ENCODE measurements at regions not wholly inside any gene's neighbourhood (a gene's known extent, or its start where the extent isn't known, plus 50 kb on each side); places are given as distances from the start of the nearest gene placed in this dataset.

DNA sequence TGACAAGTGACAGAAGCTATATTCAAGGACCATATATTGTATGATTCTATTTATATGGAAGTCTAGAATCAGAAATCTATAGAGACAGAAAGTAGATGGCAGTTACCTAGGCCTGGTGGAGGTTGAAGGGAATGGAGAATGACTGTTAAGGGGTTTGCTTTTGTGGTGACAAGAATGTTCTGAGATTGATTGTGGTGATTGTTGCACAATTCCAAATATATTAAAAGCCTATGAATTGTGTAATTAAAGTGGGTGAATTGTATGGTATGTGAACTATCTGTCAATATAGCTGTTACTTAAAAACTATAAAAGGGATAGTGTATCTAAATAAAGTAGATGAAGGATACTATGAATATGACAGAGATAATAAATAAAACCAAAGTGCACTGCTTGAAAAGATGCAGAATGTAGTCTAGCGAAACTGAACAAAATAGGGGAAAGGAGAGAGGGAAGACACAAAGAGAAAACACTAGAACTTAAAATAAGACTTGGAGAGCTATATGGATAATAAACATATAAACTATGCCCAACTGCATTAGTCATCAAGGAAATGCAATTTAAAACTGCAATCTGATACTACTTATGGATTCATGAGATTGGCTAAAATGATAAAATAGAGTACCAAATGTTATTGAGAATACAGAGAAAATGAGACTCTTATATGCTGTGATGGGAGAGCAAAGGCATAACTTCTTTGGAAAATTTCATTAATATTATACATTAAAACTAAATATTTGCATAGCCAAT, 82.1 kb upstream of the BANK1 start (continued):
- TF ChIP-seq ASH2L (IDR thresholded peaks at IDR 0.05; ENCODE audit: borderline replicate concordance, low read depth) (no peak), EGR1 (IDR thresholded peaks at IDR 0.05; ENCODE audit: borderline replicate concordance in 1 of 2, low read depth in 2 of 2, low read length in 2 of 2) (no peak)

DNA sequence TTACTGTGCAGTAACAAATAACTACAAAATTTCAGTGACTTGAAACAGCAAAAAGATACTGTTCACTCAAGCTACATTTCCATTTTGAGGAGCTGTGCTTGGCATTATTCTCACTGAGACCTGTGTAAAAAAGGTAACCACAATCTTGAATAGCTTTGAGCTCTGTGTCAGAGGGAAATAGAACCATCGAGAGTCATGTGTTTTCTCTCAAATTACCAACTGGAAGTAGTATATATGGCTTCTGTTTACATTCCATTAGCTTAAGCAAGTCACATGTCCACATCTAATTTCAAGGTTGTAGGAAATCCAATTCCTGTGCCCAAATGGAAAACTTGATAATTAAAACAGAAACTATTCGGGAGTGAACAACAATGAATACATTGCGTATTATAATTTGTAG, 82.9 kb upstream of the BANK1 start:
- POLR2A ChIA-PET = no interaction called here
- RAD21 ChIA-PET (ENCODE audit: unreplicated experiment) = no interaction called here
- no TSS peak for BruUV-seq (replicated peaks)
- WGBS (ENCODE audit: insufficient coverage, insufficient replicate concordance, low lambda C conversion rate, missing lambda C conversion rate) = 61% methylated on average over 3 of the region's 3 CpGs
- DNase-seq (ENCODE audit: low read depth, low spot score) = no peak
- no peak overlapping the region for H3K9ac ChIP-seq (ENCODE audit: control insufficient read depth, insufficient read depth, low read length)
- ATAC-seq = no peak
- H3K4me2 ChIP-seq (ENCODE audit: control insufficient read depth, insufficient read depth) = no peak overlapping the region
- TF ChIP-seq CHD1 (IDR thresholded peaks at IDR 0.05; ENCODE audit: low read depth, low read length) (no peak), ZNF217 (IDR thresholded peaks at IDR 0.05) (no peak), KDM1A (IDR thresholded peaks at IDR 0.05; ENCODE audit: borderline replicate concordance) (no peak), PAX8 (IDR thresholded peaks at IDR 0.05) (no peak), FOS (IDR thresholded peaks at IDR 0.05; ENCODE audit: borderline replicate concordance, extremely low read depth, insufficient read length) (no peak), LARP7 (IDR thresholded peaks at IDR 0.05) (no peak), NFIC (IDR thresholded peaks at IDR 0.05; ENCODE audit: low read depth, low read length) (no peak), WRNIP1 (IDR thresholded peaks at IDR 0.05; ENCODE audit: borderline replicate concordance, low read depth, low read length) (no peak)
- no peak overlapping the region for H3K27ac ChIP-seq (ENCODE audit: control insufficient read depth, insufficient read depth)
- no peak for FAIRE-seq
- no peaks in the 10 kb centered on the region for H3K79me2 ChIP-seq (ENCODE audit: control insufficient read depth, insufficient read depth, low read length)
- no peaks in the 10 kb centered on the region for H3K27me3 ChIP-seq (replicated peaks in 1 of 2; ENCODE audit: control insufficient read depth in 2 of 2, insufficient read depth in 2 of 2, low read length in 1 of 2)
- in situ Hi-C loops (cut with MboI) = no loop called here
- no peak overlapping the region for H2AFZ ChIP-seq (ENCODE audit: control insufficient read depth, low read depth, low read length)
- intact Hi-C loops (cut with micrococcal nuclease; ENCODE audit: unreplicated experiment) = no loop called here
- no peaks in the 10 kb centered on the region for H4K20me1 ChIP-seq (ENCODE audit: control insufficient read depth, insufficient read depth)
- H3K4me1 ChIP-seq (ENCODE audit: control insufficient read depth, insufficient read depth, low read length) = no peaks in the 10 kb centered on the region
- H3K9me3 ChIP-seq (replicated peaks; ENCODE audit: control insufficient read depth, insufficient read depth, low read length) = no peaks in the 10 kb centered on the region; the same call in 2 of the 3 replicates
- no peaks in the 10 kb centered on the region for H3K36me3 ChIP-seq (ENCODE audit: control insufficient read depth in 2 of 2, insufficient read depth in 2 of 2, low read length in 1 of 2)
- CTCF ChIA-PET = interaction anchor here (0.7 kb wide), 1 partner anchor 216 kb away, joined by 3 read pairs; no protein-coding TSS in a partner anchor
- SMC1A ChIA-PET (ENCODE audit: uncharacterized antibody, unreplicated experiment) = interaction anchor here (2.2 kb wide), 1 partner anchor 23 kb away, joined by 7 read pairs; no protein-coding TSS in a partner anchor
- no peak overlapping the region for H3K4me3 ChIP-seq
